RWPE1 (cell line): ENCODE measurements at regions not wholly inside any gene's neighbourhood (a gene's known extent, or its start where the extent isn't known, plus 50 kb on each side); places are given as distances from the start of the nearest gene placed in this dataset.

Experiments used
- CTCF ChIA-PET: fragments of 350-600 bp; sonication (Branson Sonifier 250); formaldehyde crosslinking; extraction: SDS; loops from one replicate; lab custom pipeline; 2021; lab: Yijun Ruan, JAX
- POLR2A ChIA-PET: fragments of 400-600 bp; formaldehyde crosslinking; extraction: SDS; loops from one replicate; lab custom pipeline; 2020; ENCODE audit warnings: antibody characterized with exemption; ENCODE audit not compliant: low non-redundant PET; lab: Yijun Ruan, JAX
- DNase-seq: peaks from one replicate; pipeline ENCODE4 v3.0.0; 2012; ENCODE audit warnings: low spot score
- H3K27ac ChIP-seq: fragments of 450-650 bp; 2 replicates; pipeline ENCODE4 v1.5.1; 2017
- CTCF ChIP-seq: fragments of 450-650 bp; conservative IDR thresholded peaks from 2 replicates; pipeline ENCODE4 v1.5.1; 2017; ENCODE audit warnings: low read depth, mild to moderate bottlenecking

GRCh38 chr16:50881956-50882355 is 140.1 kb downstream of the CYLD start:
- no peak for DNase-seq
- POLR2A ChIA-PET: no interaction called here
- H3K27ac ChIP-seq: no peak overlapping the region
- CTCF ChIA-PET: no interaction called here
- no peak for TF ChIP-seq CTCF

GRCh38 chr16:50881331-50881830 is 139.5 kb downstream of the CYLD start:
- no peak for DNase-seq
- no peak for TF ChIP-seq CTCF
- ChIA-PET POLR2A (no interaction called here), CTCF (no interaction called here)
- H3K27ac ChIP-seq: no peak overlapping the region

- H3K27ac ChIP-seq: no peak overlapping the region
- no peak for TF ChIP-seq CTCF
- CTCF ChIA-PET: no interaction called here
- DNase-seq: no peak
- POLR2A ChIA-PET: no interaction called here
Measured at GRCh38 chr16:50880926-50881325, 139.0 kb downstream of the CYLD start.

GRCh38 chr16:50879873-50880695 is 138.2 kb downstream of the CYLD start:
- CTCF ChIA-PET: no interaction called here
- POLR2A ChIA-PET: no interaction called here
- TF ChIP-seq CTCF: no peak
- no peak for DNase-seq
- H3K27ac ChIP-seq: no peak overlapping the region

- no peak for TF ChIP-seq CTCF
- ChIA-PET POLR2A (no interaction called here), CTCF (interaction anchor here (0.5 kb wide), 1 partner anchor 1004 kb away, joined by 3 read pairs; no protein-coding TSS in a partner anchor)
- DNase-seq: no peak
- no peak overlapping the region for H3K27ac ChIP-seq
Measured at GRCh38 chr16:50878966-50879615, 137.2 kb downstream of the CYLD start.

- no peak for TF ChIP-seq CTCF
- no peak for DNase-seq
- POLR2A ChIA-PET: no interaction called here
- H3K27ac ChIP-seq: no peak overlapping the region
- CTCF ChIA-PET: interaction anchor here (0.5 kb wide), 1 partner anchor 1003 kb away, joined by 3 read pairs; no protein-coding TSS in a partner anchor
Measured at GRCh38 chr16:50878536-50878935, 136.7 kb downstream of the CYLD start.
